ENCODE measurements at regions not wholly inside any gene's neighbourhood (a gene's known extent, or its start where the extent isn't known, plus 50 kb on each side); places are given as distances from the start of the nearest gene placed in this dataset.

DNA sequence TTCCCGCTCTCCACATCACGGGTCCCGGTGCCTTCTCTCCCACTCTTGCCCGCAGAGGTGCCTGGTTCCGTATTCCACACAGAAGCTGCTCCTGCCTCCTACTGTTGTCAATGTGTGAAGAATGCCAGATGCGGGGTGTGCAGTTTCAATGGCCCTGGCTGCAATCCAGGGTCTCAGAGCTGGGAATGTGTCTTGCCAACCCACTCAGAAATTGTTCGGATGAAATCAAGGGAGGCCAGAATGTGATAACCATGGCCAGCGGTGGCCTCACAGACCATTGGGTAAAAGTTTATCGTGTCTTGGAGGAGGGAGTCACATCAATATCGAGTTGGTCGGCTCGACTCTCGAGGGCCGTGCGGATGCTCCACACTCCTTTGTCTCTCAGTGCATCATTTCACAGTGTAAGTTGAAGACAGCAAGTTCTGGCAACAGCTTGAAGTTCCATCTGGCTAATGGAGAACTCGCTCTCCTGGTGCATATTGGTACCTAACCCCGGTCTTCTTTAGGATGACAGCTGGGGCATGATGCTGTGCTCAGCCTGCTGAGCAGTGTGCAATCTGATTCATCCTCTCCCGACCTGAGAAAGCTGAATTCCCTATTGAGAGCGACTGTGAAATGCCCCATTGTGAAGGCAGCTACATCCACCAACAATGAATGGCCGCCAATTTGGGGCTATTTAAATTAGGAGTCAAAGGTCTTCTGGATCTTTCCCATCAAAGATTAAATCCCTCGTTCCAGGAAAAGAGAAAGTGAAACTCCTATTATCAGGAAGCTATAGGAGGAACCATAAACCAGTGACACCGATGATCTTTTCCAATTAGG lies 389.0 kb downstream of the SOX11 start:
- BruUV-seq (replicated peaks) = no TSS peak
- TF ChIP-seq, protein P1, sequence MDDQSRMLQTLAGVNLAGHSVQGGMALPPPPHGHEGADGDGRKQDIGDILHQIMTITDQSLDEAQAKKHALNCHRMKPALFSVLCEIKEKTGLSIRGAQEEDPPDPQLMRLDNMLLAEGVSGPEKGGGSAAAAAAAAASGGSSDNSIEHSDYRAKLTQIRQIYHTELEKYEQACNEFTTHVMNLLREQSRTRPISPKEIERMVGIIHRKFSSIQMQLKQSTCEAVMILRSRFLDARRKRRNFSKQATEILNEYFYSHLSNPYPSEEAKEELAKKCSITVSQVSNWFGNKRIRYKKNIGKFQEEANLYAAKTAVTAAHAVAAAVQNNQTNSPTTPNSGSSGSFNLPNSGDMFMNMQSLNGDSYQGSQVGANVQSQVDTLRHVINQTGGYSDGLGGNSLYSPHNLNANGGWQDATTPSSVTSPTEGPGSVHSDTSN (CRISPR knock-in tag; IDR thresholded peaks at IDR 0.05; ENCODE audit: borderline replicate concordance) = no peak
- H3K27me3 ChIP-seq (ENCODE audit: control insufficient read depth in 1 of 2, insufficient read depth in 2 of 2, low read length in 2 of 2) = no peaks in the 10 kb centered on the region
- in situ Hi-C loops (cut with HindIII; ENCODE audit: extremely low pct_ligation_motif_present, low pct_unique_long_range_greater_than_20kb) (no loop called here), intact Hi-C loops (cut with micrococcal nuclease; ENCODE audit: unreplicated experiment) (no loop called here)
- no peak overlapping the region for H3K27ac ChIP-seq (ENCODE audit: extremely low read length, insufficient read depth, low read length)
- CTCF ChIA-PET (ENCODE audit: low intra/inter-chr PET ratio, low total read pairs) = no interaction called here
- no peaks in the 10 kb centered on the region for H3K4me1 ChIP-seq (ENCODE audit: insufficient read depth, low read length)
- H3K4me2 ChIP-seq (ENCODE audit: low read depth, low read length) = 0 out of 2 replicates have a peak overlapping the region, but pooled peaks have one; percentile 22
- no peak overlapping the region for H3K4me3 ChIP-seq (replicated peaks in 1 of 3; ENCODE audit: insufficient read depth in 1 of 3, low read depth in 2 of 3, low read length in 3 of 3)
- ATAC-seq (peak; percentile 26; the same call in 2 of the 3 replicates), FAIRE-seq (no peak), DNase-seq (ENCODE audit: low spot score) (no peak)
- no peak overlapping the region for H2AFZ ChIP-seq (ENCODE audit: low read length)
- peaks cover 40% of the 10 kb centered on the region for H3K9me3 ChIP-seq (ENCODE audit: low read length)
- no peaks in the 10 kb centered on the region for H3K79me2 ChIP-seq (ENCODE audit: insufficient read depth, low read length)
- H3K9ac ChIP-seq (ENCODE audit: insufficient read depth, low read depth, low read length) = no peak overlapping the region
- no peaks in the 10 kb centered on the region for H3K36me3 ChIP-seq (replicated peaks in 1 of 2; ENCODE audit: control insufficient read depth in 1 of 2, insufficient read depth in 2 of 2, low read length in 2 of 2)
- POLR2A ChIA-PET = no interaction called here
- 36% methylated on average over 22 of the region's 22 CpGs for WGBS (ENCODE audit: low lambda C conversion rate)
- no peaks in the 10 kb centered on the region for H4K20me1 ChIP-seq (ENCODE audit: insufficient read depth, low read length)

DNA sequence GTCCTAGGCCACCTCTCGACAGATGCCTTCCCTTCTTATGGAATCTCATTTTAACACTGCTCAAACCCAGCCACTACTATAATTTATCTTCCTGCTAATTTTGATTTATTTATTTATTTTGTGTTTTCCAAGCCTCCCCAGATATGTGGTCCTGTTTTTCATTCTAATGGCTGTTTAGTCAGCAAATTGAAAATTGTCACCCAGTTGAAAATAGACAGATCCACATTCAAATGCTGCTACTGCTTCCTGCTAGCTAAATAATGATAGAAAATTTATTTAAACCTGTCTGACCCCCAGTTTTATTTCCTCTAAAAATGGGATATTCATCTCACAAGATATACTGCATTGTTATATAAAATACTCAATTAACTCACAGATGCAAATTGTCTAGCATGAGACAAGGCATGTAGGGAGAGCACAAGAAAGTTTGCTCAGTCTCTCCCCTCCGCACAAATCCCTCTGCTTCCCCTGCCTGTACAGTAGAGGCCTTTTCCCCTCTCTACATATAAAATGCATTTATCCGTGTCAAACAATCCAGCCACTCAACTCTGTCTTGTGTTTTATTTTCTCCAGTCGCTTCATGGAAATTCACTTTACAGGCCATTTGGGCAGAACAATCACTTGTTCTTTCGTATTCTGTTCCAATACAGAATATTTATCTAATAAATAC lies 389.9 kb downstream of the SOX11 start:
- ChIA-PET POLR2A (no interaction called here), CTCF (ENCODE audit: low intra/inter-chr PET ratio, low total read pairs) (no interaction called here)
- in situ Hi-C loops (cut with HindIII; ENCODE audit: extremely low pct_ligation_motif_present, low pct_unique_long_range_greater_than_20kb) = no loop called here
- no TSS peak for BruUV-seq (replicated peaks)
- H3K27ac ChIP-seq (ENCODE audit: extremely low read length, insufficient read depth, low read length) = no peak overlapping the region
- DNase-seq (ENCODE audit: low spot score) = no peak
- no peak overlapping the region for H3K4me2 ChIP-seq (ENCODE audit: low read depth, low read length)
- FAIRE-seq = no peak
- intact Hi-C loops (cut with micrococcal nuclease; ENCODE audit: unreplicated experiment) = no loop called here
- H3K4me3 ChIP-seq (replicated peaks in 1 of 3; ENCODE audit: insufficient read depth in 1 of 3, low read depth in 2 of 3, low read length in 3 of 3) = no peak overlapping the region
- H3K4me1 ChIP-seq (ENCODE audit: insufficient read depth, low read length) = no peaks in the 10 kb centered on the region
- H3K27me3 ChIP-seq (ENCODE audit: control insufficient read depth in 1 of 2, insufficient read depth in 2 of 2, low read length in 2 of 2) = no peaks in the 10 kb centered on the region
- no peaks in the 10 kb centered on the region for H3K36me3 ChIP-seq (replicated peaks in 1 of 2; ENCODE audit: control insufficient read depth in 1 of 2, insufficient read depth in 2 of 2, low read length in 2 of 2)
- H3K79me2 ChIP-seq (ENCODE audit: insufficient read depth, low read length) = no peaks in the 10 kb centered on the region
- H3K9me3 ChIP-seq (ENCODE audit: low read length) = peaks cover 49% of the 10 kb centered on the region
- WGBS (ENCODE audit: low lambda C conversion rate) = 33% methylated on average over 5 of the region's 5 CpGs
- H2AFZ ChIP-seq (ENCODE audit: low read length) = no peak overlapping the region
- TF ChIP-seq MAFK (conservative IDR thresholded peaks at IDR 0.05 in 1 of 2, IDR thresholded peaks at IDR 0.05 in 1 of 2; ENCODE audit: low read length in 2 of 2) = peak in 1 of 2 experiments; percentile 4; a peak in 1 of 4 replicates
- no peak for TF ChIP-seq ZNF33A (CRISPR knock-in tag; IDR thresholded peaks at IDR 0.05; ENCODE audit: borderline replicate concordance)
- no peaks in the 10 kb centered on the region for H4K20me1 ChIP-seq (ENCODE audit: insufficient read depth, low read length)
- no peak overlapping the region for H3K9ac ChIP-seq (ENCODE audit: insufficient read depth, low read depth, low read length)
- ATAC-seq = no peak

Measured in HepG2 (cell line).